K562 (cell line): ENCODE measurements at regions not wholly inside any gene's neighbourhood (a gene's known extent, or its start where the extent isn't known, plus 50 kb on each side); places are given as distances from the start of the nearest gene placed in this dataset.

Experiments used
- ATAC-seq: fragments of 200-7000 bp; cut with Tn5 transposase; 3 replicates; pipeline ENCODE4 v1.9.1; 2020; ENCODE audit warnings: moderate library complexity
- BruUV-seq: library from RNA; stranded (reverse); fragments of 400-500 nt; replicated peaks from 2 replicates; lab custom pipeline; 2021; lab: Mats Ljungman, UMichigan
- CTCF ChIA-PET: fragments of 300-600 bp; formaldehyde crosslinking; extraction: SDS; loops from one replicate; lab custom pipeline; 2021; ENCODE audit warnings: low intra/inter-chr PET ratio; lab: Yijun Ruan, JAX
- POLR2A ChIA-PET: fragments of 300-600, 350-650 bp; sonication (Branson Sonifier 250); formaldehyde crosslinking; extraction: SDS; loops from one replicate; lab custom pipeline; 2021; ENCODE audit warnings: antibody characterized with exemption, inconsistent platforms; lab: Yijun Ruan, JAX
- DNase-seq, 4 experiments: peaks; one replicate each; pipeline versions ENCODE4 v3.0.0 to v3.0.0-alpha.2; 2011 to 2018; ENCODE audit warnings: low spot score in 3 of 4, mixed read lengths in 3 of 4; ENCODE audit errors: extremely low read depth in 1 of 4
- FAIRE-seq: peaks from 2 replicates; lab custom pipeline; 2011; peaks lifted over from hg19 to GRCh38; lab: Jason Lieb, UNC
- H2AFZ ChIP-seq: 2 replicates; pipeline ENCODE4 v1.6.0; 2011; ENCODE audit warnings: low read depth, low read length, control low read depth, inconsistent platforms
- H3K27ac ChIP-seq: fragments of 200-600 bp; 3 replicates; pipeline ENCODE4 v1.8.0; 2011; ENCODE audit warnings: low read depth, mild to moderate bottlenecking, control low read depth, inconsistent platforms, low read length, moderate library complexity, mixed read lengths; ENCODE audit errors: extremely low read depth
- H3K27me3 ChIP-seq, 2 experiments: fragments of 300-600 bp in 1 of 2; 2 replicates in 1 of 2; 3 replicates in 1 of 2; pipeline versions ENCODE4 v1.6.0 to v1.8.0; 2011; ENCODE audit warnings: inconsistent platforms in 2 of 2, low read length in 2 of 2, mild to moderate bottlenecking in 1 of 2, mixed read lengths in 1 of 2, moderate library complexity in 1 of 2; ENCODE audit not compliant: control insufficient read depth in 2 of 2, insufficient read depth in 2 of 2
- H3K36me3 ChIP-seq: fragments of 300-600 bp; 3 replicates; pipeline ENCODE4 v1.8.0; 2011; ENCODE audit warnings: mild to moderate bottlenecking, low read length, inconsistent platforms; ENCODE audit not compliant: control insufficient read depth, insufficient read depth
- H3K4me1 ChIP-seq, 2 experiments: fragments of 200-600 bp in 1 of 2; replicated peaks in 1 of 2; 2 replicates in 1 of 2; 3 replicates in 1 of 2; pipeline versions ENCODE4 v1.5.1 to v1.8.0; 2011; ENCODE audit warnings: inconsistent platforms in 2 of 2, low read length in 2 of 2, mild to moderate bottlenecking in 1 of 2, mixed read lengths in 1 of 2, moderate library complexity in 1 of 2; ENCODE audit not compliant: control insufficient read depth in 2 of 2, insufficient read depth in 2 of 2
- H3K4me2 ChIP-seq: 2 replicates; pipeline ENCODE4 v1.6.1; 2011; ENCODE audit warnings: low read length, control low read depth, inconsistent platforms, mixed read lengths; ENCODE audit not compliant: insufficient read depth
- H3K4me3 ChIP-seq: fragments of 200-600 bp; sonication (generic), shearing (Covaris generic); 2 replicates; pipeline ENCODE4 v1.5.1; 2016; ENCODE audit warnings: control low read depth, inconsistent platforms
- H3K79me2 ChIP-seq: fragments of 200-600 bp; 3 replicates; pipeline ENCODE4 v1.8.0; 2011; ENCODE audit warnings: low read length, inconsistent platforms; ENCODE audit not compliant: control insufficient read depth, insufficient read depth
- H3K9ac ChIP-seq, 2 experiments: 2 replicates each; pipeline versions ENCODE4 v1.6.0 to v1.6.1; 2011; ENCODE audit warnings: low read depth in 2 of 2, low read length in 2 of 2, control low read depth in 1 of 2, inconsistent platforms in 1 of 2, mild to moderate bottlenecking in 1 of 2, mixed read lengths in 1 of 2; ENCODE audit not compliant: insufficient read depth in 1 of 2
- H3K9me1 ChIP-seq: one replicate; pipeline ENCODE4 v1.6.0; 2011; ENCODE audit warnings: inconsistent platforms, mild to moderate bottlenecking, low read length, moderate library complexity; ENCODE audit not compliant: control insufficient read depth, insufficient read depth
- H3K9me3 ChIP-seq: replicated peaks from 2 replicates; pipeline ENCODE4 v1.5.1; 2011; ENCODE audit warnings: low read depth, low read length, inconsistent platforms; ENCODE audit not compliant: control insufficient read depth, insufficient read depth
- H4K20me1 ChIP-seq: replicated peaks from 2 replicates; pipeline ENCODE4 v1.6.1; 2011; ENCODE audit warnings: low read length, inconsistent platforms, mixed read lengths; ENCODE audit not compliant: control insufficient read depth, insufficient read depth
- NUFIP1 ChIP-seq: fragments of 450-650 bp; IDR thresholded peaks from 2 replicates; pipeline ENCODE4 v1.6.1; 2018; ENCODE audit not compliant: partially characterized antibody
- WGBS: fragments of 100-300 bp; shearing (Covaris generic); methylation state at CpG from one replicate; pipeline ENCODE4 v1.1.6; 2016; ENCODE audit warnings: low coverage, mixed read lengths; ENCODE audit not compliant: insufficient coverage; ENCODE audit errors: missing lambda C conversion rate; 5-methylcytosine and 5-hydroxymethylcytosine counted together
- in situ Hi-C: fragments of 300-500 bp; cut with MboI; formaldehyde crosslinking; loops from 4 replicates; pipeline ENCODE4 v1.15.0; 2018; ENCODE audit warnings: inconsistent platforms, mixed read lengths
- intact Hi-C: fragments of 100-400 bp; cut with micrococcal nuclease; formaldehyde crosslinking; loops from 2 replicates; pipeline ENCODE4 v1.14.2; 2022
- TF ChIP-seq, protein P1 (sequence below): fragments of 250-450 bp; sonication (Bioruptor Pico); IDR thresholded peaks from 2 replicates; pipeline ENCODE4 v1.4.0; 2020
- TF ChIP-seq, protein P2 (sequence below): fragments of 450-650 bp; formaldehyde crosslinking; IDR thresholded peaks from 2 replicates; pipeline ENCODE4 v1.4.0; 2020; ENCODE audit warnings: mild to moderate bottlenecking, moderate library complexity

GRCh38 chr2:60104514-60105505 is 448.6 kb downstream of the BCL11A start (continued):
- TF ChIP-seq, protein P1, sequence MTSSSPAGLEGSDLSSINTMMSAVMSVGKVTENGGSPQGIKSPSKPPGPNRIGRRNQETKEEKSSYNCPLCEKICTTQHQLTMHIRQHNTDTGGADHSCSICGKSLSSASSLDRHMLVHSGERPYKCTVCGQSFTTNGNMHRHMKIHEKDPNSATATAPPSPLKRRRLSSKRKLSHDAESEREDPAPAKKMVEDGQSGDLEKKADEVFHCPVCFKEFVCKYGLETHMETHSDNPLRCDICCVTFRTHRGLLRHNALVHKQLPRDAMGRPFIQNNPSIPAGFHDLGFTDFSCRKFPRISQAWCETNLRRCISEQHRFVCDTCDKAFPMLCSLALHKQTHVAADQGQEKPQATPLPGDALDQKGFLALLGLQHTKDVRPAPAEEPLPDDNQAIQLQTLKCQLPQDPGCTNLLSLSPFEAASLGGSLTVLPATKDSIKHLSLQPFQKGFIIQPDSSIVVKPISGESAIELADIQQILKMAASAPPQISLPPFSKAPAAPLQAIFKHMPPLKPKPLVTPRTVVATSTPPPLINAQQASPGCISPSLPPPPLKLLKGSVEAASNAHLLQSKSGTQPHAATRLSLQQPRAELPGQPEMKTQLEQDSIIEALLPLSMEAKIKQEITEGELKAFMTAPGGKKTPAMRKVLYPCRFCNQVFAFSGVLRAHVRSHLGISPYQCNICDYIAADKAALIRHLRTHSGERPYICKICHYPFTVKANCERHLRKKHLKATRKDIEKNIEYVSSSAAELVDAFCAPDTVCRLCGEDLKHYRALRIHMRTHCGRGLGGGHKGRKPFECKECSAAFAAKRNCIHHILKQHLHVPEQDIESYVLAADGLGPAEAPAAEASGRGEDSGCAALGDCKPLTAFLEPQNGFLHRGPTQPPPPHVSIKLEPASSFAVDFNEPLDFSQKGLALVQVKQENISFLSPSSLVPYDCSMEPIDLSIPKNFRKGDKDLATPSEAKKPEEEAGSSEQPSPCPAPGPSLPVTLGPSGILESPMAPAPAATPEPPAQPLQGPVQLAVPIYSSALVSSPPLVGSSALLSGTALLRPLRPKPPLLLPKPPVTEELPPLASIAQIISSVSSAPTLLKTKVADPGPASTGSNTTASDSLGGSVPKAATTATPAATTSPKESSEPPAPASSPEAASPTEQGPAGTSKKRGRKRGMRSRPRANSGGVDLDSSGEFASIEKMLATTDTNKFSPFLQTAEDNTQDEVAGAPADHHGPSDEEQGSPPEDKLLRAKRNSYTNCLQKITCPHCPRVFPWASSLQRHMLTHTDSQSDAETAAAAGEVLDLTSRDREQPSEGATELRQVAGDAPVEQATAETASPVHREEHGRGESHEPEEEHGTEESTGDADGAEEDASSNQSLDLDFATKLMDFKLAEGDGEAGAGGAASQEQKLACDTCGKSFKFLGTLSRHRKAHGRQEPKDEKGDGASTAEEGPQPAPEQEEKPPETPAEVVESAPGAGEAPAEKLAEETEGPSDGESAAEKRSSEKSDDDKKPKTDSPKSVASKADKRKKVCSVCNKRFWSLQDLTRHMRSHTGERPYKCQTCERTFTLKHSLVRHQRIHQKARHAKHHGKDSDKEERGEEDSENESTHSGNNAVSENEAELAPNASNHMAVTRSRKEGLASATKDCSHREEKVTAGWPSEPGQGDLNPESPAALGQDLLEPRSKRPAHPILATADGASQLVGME (CRISPR knock-in tag): no peak

DNA sequence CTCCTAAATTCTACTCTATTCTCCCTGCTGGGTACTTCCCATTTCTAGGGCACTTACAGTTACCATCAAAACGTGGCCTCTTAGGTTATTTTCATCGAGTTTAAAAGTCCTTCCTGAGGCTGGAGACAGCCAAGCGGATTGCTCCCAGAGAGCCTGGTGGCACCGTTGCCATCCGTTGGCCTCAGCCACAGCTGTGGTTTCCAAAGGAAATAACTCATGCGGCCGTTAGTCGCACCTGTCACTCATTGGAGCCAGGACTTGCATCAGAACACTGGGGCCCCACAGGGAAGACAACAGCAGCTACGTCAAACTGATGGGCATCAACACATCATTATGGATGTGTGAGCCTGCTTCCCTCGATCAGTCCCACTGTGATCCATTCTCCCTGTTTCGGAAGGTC is 453.4 kb downstream of the BCL11A start:
- in situ Hi-C loops: no loop called here
- Histone ChIP-seq H2AFZ (no peak overlapping the region), H3K4me1 (no peaks in the 10 kb centered on the region), H3K4me3 (no peak overlapping the region), H3K9me3 (no peaks in the 10 kb centered on the region), H3K4me2 (no peak overlapping the region), H3K79me2 (no peaks in the 10 kb centered on the region), H4K20me1 (no peaks in the 10 kb centered on the region), H3K36me3 (no peaks in the 10 kb centered on the region), H3K9me1 (no peaks in the 10 kb centered on the region), H3K27ac (no peak overlapping the region), H3K27me3 (no peaks in the 10 kb centered on the region), H3K9ac (no peak overlapping the region)
- 2% methylated on average over 10 of the region's 11 CpGs for WGBS
- TF ChIP-seq, protein P2, sequence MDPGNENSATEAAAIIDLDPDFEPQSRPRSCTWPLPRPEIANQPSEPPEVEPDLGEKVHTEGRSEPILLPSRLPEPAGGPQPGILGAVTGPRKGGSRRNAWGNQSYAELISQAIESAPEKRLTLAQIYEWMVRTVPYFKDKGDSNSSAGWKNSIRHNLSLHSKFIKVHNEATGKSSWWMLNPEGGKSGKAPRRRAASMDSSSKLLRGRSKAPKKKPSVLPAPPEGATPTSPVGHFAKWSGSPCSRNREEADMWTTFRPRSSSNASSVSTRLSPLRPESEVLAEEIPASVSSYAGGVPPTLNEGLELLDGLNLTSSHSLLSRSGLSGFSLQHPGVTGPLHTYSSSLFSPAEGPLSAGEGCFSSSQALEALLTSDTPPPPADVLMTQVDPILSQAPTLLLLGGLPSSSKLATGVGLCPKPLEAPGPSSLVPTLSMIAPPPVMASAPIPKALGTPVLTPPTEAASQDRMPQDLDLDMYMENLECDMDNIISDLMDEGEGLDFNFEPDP (CRISPR knock-in tag): no peak
- no peak for TF ChIP-seq NUFIP1
- intact Hi-C loops: no loop called here
- POLR2A ChIA-PET: no interaction called here
- FAIRE-seq (no peak), DNase-seq (no peak), ATAC-seq (no peak)
- CTCF ChIA-PET: no interaction called here
- no TSS peak for BruUV-seq
